Left renal pelvis (tissue), 4 donors: ENCODE measurements at regions not wholly inside any gene's neighbourhood (a gene's known extent, or its start where the extent isn't known, plus 50 kb on each side); places are given as distances from the start of the nearest gene placed in this dataset.

Source experiments
- DNase-seq, 4 donors: peaks; one replicate each; pipeline ENCODE4 v3.0.0-alpha.2; 2013; ENCODE audit warnings: low read depth in 4 of 4, low spot score in 3 of 4

- DNase-seq, result no peak
Measured at GRCh38 chr11:127138613-127139012, 138.0 kb upstream of the KIRREL3 start.

GRCh38 chr11:127137771-127138280, 137.3 kb upstream of the KIRREL3 start:
- DNase-seq, result peak in 3 of 4 donors; percentile 12 to 46 (median 24)

- DNase-seq, result no peak
Measured at GRCh38 chr11:127136438-127136837, 135.9 kb upstream of the KIRREL3 start.

- no peak for DNase-seq
Measured at GRCh38 chr11:127135256-127135655, 134.7 kb upstream of the KIRREL3 start.

GRCh38 chr11:127133061-127133460, 132.5 kb upstream of the KIRREL3 start:
- no peak for DNase-seq

GRCh38 chr11:127130321-127130720, 129.8 kb upstream of the KIRREL3 start:
- no peak for DNase-seq

DNA sequence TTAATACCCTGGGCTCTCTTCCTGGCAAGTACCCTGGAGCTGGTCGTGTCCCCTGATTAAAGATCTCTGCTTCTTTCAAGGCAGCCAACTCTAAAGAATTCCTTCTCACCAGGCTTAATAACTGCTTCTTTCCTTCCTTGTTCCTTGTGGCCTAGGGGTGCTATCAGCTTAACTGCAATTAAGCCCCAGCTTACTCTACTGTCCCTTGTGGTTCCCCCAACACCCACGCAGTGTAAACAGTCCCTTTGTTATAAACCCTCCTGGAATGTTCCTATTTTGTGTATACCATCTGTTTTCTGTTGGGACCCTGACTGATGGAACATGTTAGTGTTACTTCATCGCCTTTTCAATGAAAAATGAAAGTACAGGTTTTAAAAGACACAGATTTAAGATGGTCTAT, 126.4 kb upstream of the KIRREL3 start:
- DNase-seq, result no peak

- no peak for DNase-seq
Measured at GRCh38 chr11:127119356-127119755, 118.8 kb upstream of the KIRREL3 start.

DNA sequence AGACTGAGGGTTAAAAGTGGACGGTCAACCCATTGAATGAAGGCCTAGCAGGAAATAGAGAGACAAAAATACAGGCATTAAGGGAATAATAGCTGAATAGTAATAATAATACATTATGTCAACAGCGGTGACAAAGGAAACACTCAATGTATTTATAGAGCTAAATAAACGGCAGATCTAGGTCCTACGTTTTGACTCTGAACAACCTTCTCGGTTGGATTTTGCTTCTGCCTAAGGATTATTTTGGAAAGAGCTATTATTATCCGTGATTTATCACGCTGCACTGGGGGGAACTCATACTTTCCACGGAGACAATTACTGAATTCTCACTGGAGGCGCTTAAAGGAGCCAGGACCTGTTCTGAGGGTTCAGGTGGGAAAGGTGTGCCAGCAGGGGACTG, 118.2 kb upstream of the KIRREL3 start:
- DNase-seq, result no peak

- DNase-seq, result no peak
Measured at GRCh38 chr11:127117231-127117739, 116.7 kb upstream of the KIRREL3 start.

GRCh38 chr11:127115844-127116243, 115.3 kb upstream of the KIRREL3 start:
- DNase-seq, result no peak

DNA sequence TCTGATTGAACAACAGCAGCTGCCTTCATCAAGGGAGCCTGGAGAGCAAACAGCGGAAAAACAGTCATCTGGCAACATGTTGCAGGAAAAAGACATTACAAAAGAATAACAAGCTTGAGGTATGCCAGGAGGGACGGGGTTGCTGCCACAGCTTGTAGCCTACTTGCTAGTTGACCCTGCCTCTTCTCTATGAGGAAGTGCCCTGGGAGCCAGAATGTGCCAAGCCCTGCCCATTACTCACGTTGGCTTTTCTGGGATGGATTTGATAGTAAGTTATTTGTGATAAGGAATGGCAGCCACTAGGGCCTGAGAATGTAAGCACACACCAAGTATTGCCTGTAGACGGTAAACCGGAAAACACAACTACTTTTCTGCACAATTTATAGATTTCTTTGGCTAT, 113.5 kb upstream of the KIRREL3 start:
- no peak for DNase-seq

DNA sequence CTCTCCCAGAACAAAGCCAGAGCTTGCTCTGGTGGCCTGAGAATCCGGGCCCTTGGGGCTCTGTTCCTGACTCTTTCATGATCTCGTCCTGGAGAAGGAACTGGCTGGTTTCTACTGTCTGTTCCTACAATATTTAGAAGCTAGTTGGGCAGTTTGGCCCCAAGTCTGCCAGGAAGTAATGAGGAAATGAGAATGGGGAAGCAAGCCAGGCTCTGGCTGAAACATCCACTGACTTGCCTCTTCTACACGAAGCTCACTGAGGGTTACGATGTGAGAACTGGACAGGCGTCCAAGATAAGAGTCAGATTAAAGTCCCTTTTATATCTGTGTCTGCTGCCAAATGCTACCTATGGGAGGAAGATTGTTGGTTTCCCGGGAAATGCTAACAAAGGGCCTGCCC, 110.0 kb upstream of the KIRREL3 start:
- DNase-seq, result no peak

GRCh38 chr11:127109796-127110480, 109.4 kb upstream of the KIRREL3 start:
- no peak for DNase-seq

- no peak for DNase-seq
Measured at GRCh38 chr11:127108838-127109237, 108.3 kb upstream of the KIRREL3 start.

- no peak for DNase-seq
Measured at GRCh38 chr11:127106938-127107337, 106.4 kb upstream of the KIRREL3 start.

DNA sequence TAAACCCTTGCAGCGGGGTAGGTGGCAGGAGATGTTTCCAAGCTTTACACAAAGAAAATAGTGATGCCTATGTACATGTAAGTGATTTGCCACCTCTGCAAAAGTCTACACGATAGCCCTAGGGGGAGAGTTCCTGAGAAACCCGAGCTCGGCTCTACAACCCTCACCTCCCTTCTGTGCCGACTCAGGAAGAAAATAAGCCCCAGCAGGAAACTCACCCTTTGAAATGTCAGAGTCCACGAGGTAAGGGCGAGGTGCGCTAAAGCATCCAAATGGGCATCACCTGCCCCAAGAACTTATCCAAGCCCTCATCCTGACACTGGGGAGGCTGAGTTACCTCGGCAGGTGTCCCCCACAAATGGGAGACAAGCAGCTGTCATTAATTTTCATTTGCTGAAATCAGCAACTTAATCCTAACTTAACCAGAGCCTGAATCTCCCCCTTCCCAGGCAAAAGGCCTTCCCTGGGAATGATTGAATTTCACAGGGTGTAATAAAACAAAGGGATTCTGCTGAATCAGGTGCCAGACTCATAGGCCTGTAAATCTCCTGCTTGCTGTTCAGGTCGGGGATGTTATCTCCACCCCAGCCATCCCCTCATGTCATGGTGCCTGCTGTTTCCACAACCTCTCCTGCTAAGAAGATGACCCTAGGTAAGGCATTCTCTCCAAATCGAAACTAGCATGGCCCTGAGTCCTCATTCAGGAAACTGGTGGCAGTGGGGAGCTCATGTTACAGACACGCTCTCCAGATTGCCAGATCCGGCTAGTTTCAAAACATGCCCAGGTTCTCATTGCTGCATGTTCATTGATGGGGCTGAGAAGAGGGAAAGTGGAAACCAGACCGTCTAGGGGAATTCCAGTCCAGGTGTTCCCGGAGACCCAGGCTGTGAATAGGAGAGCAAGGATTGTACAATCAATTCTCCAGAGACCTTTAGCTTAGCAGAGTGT, 105.3 kb upstream of the KIRREL3 start:
- peak; percentile 35 to 71 (median 44) for DNase-seq

DNA sequence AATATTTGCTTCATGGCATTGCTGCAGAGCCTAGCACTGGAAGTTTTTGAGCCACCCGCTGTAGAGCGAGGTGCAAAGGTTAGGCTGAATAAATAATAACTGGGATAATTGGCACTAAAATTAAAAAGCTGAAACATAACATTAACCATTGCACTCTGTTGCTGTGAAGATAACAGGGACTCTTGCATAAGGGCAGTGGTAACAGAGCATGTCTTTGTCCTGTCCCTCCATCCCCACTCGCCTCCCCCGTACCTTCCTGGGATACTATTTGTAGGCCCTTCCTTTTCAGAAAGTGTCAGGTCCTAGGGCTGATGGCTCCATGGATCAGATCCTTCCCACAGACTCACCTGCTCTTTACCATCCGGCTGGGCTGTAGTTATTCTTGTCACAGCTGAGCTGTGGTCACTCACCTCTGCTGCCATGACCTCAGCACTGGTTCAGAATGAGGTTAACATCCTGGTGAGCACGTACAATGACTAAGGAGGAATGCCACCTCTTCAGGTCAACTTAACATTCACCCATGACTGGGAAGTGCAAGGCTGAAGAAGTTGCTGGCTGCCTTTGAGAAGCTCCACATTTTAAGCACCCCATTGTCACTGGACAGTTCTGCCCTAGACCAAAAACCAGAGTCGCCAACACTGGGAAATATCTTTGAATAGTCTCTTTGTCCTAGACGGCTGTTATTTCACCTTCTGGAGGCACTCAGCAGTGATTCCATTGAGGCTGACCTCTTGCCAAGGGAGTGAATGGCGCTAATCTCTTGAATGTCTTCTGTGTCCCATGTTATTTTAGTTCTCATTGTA, 103.2 kb upstream of the KIRREL3 start:
- no peak for DNase-seq

GRCh38 chr11:127098684-127099083, 98.1 kb upstream of the KIRREL3 start:
- DNase-seq, result peak in 1 of 4 donors; percentile 9

GRCh38 chr11:127080735-127081134, 80.2 kb upstream of the KIRREL3 start:
- no peak for DNase-seq

DNA sequence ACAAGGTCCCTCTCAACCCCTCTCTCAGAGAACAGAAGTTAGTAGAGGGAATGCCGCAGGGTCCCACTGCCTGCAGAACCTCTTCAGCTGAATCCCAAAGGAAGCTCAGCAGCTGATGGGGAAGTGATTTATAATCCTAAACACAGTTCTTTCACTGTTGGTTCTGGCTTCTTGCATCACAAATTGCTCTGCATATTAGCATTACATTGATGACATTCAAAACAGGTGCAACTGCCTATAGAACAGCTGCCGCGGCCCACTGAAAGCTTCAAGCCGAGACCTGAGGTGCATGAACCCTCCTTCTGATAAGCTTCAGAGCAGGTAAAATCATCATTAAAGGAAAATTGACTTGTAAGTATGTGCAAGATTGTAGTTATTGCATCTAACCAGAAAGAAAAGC, 75.2 kb upstream of the KIRREL3 start:
- DNase-seq, result no peak
